ENCODE measurements at regions not wholly inside any gene's neighbourhood (a gene's known extent, or its start where the extent isn't known, plus 50 kb on each side); places are given as distances from the start of the nearest gene placed in this dataset.

DNA sequence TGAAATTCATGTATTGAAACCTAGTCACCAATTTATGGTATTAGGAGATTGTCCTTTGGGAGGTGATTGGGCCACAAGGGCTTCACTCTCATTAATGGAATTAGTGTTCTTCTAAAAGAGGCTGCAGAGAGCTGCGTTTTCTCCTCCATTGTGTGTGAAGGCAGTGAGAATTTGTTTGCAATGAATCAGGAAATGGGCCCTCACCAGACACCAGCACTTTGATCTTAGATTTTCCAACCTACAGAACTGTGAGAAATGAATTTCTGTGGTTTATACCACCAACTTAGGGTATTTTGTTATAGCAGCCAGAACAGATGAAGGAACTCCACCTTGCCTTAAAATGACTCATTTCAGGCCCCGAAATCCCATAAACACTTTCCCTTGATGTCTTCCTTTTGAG is 544.2 kb downstream of the RWDD3 start:
- in situ Hi-C loops (cut with HindIII; ENCODE audit: extremely low pct_ligation_motif_present, low pct_unique_long_range_greater_than_20kb) (no loop called here), intact Hi-C loops (cut with micrococcal nuclease; ENCODE audit: unreplicated experiment) (no loop called here)
- 0% methylated on average over 2 of the region's 2 CpGs for WGBS (ENCODE audit: low lambda C conversion rate)
- no peaks in the 10 kb centered on the region for H3K79me2 ChIP-seq (ENCODE audit: insufficient read depth, low read length)
- ATAC-seq = no peak
- H3K4me1 ChIP-seq (ENCODE audit: insufficient read depth, low read length) = no peaks in the 10 kb centered on the region
- no TSS peak for BruUV-seq (replicated peaks)
- H4K20me1 ChIP-seq (ENCODE audit: insufficient read depth, low read length) = no peaks in the 10 kb centered on the region
- no peak overlapping the region for H3K4me3 ChIP-seq (replicated peaks in 1 of 3; ENCODE audit: insufficient read depth in 1 of 3, low read depth in 2 of 3, low read length in 3 of 3)
- no peaks in the 10 kb centered on the region for H3K27me3 ChIP-seq (ENCODE audit: control insufficient read depth in 1 of 2, insufficient read depth in 2 of 2, low read length in 2 of 2)
- H3K9ac ChIP-seq (ENCODE audit: insufficient read depth, low read depth, low read length) = no peak overlapping the region
- no peak overlapping the region for H3K27ac ChIP-seq (ENCODE audit: extremely low read length, insufficient read depth, low read length)
- FAIRE-seq = no peak
- no peaks in the 10 kb centered on the region for H3K36me3 ChIP-seq (replicated peaks in 1 of 2; ENCODE audit: control insufficient read depth in 1 of 2, insufficient read depth in 2 of 2, low read length in 2 of 2)
- H3K9me3 ChIP-seq (ENCODE audit: low read length) = no peaks in the 10 kb centered on the region
- TF ChIP-seq ZFP62 (CRISPR knock-in tag; IDR thresholded peaks at IDR 0.05) (no peak), NR2F2 (IDR thresholded peaks at IDR 0.05; ENCODE audit: borderline replicate concordance, low read depth) (no peak), ZNF597 (CRISPR knock-in tag; IDR thresholded peaks at IDR 0.05) (no peak), PHF21A (CRISPR knock-in tag; IDR thresholded peaks at IDR 0.05) (no peak), PHF20 (CRISPR knock-in tag; IDR thresholded peaks at IDR 0.05) (no peak)
- TF ChIP-seq, protein P1, sequence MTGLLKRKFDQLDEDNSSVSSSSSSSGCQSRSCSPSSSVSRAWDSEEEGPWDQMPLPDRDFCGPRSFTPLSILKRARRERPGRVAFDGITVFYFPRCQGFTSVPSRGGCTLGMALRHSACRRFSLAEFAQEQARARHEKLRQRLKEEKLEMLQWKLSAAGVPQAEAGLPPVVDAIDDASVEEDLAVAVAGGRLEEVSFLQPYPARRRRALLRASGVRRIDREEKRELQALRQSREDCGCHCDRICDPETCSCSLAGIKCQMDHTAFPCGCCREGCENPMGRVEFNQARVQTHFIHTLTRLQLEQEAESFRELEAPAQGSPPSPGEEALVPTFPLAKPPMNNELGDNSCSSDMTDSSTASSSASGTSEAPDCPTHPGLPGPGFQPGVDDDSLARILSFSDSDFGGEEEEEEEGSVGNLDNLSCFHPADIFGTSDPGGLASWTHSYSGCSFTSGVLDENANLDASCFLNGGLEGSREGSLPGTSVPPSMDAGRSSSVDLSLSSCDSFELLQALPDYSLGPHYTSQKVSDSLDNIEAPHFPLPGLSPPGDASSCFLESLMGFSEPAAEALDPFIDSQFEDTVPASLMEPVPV (CRISPR knock-in tag; IDR thresholded peaks at IDR 0.05) = no peak
- TF ChIP-seq, protein P2, sequence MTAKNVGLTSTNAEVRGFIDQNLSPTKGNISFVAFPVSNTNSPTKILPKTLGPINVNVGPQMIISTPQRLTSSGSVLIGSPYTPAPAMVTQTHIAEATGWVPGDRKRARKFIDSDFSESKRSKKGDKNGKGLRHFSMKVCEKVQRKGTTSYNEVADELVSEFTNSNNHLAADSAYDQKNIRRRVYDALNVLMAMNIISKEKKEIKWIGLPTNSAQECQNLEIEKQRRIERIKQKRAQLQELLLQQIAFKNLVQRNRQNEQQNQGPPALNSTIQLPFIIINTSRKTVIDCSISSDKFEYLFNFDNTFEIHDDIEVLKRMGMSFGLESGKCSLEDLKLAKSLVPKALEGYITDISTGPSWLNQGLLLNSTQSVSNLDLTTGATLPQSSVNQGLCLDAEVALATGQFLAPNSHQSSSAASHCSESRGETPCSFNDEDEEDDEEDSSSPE (CRISPR knock-in tag; IDR thresholded peaks at IDR 0.05) = no peak
- TF ChIP-seq, protein P3, sequence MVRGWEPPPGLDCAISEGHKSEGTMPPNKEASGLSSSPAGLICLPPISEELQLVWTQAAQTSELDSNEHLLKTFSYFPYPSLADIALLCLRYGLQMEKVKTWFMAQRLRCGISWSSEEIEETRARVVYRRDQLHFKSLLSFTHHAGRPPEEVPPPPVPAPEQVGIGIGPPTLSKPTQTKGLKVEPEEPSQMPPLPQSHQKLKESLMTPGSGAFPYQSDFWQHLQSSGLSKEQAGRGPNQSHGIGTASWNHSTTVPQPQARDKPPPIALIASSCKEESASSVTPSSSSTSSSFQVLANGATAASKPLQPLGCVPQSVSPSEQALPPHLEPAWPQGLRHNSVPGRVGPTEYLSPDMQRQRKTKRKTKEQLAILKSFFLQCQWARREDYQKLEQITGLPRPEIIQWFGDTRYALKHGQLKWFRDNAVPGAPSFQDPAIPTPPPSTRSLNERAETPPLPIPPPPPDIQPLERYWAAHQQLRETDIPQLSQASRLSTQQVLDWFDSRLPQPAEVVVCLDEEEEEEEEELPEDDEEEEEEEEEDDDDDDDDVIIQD (CRISPR knock-in tag; IDR thresholded peaks at IDR 0.05; ENCODE audit: low read depth) = no peak
- TF ChIP-seq, protein P4, sequence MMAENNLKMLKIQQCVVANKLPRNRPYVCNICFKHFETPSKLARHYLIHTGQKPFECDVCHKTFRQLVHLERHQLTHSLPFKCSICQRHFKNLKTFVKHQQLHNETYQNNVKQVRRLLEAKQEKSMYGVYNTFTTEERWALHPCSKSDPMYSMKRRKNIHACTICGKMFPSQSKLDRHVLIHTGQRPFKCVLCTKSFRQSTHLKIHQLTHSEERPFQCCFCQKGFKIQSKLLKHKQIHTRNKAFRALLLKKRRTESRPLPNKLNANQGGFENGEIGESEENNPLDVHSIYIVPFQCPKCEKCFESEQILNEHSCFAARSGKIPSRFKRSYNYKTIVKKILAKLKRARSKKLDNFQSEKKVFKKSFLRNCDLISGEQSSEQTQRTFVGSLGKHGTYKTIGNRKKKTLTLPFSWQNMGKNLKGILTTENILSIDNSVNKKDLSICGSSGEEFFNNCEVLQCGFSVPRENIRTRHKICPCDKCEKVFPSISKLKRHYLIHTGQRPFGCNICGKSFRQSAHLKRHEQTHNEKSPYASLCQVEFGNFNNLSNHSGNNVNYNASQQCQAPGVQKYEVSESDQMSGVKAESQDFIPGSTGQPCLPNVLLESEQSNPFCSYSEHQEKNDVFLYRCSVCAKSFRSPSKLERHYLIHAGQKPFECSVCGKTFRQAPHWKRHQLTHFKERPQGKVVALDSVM (CRISPR knock-in tag; IDR thresholded peaks at IDR 0.05) = no peak
- no peak overlapping the region for H2AFZ ChIP-seq (ENCODE audit: low read length)
- POLR2A ChIA-PET = no interaction called here
- DNase-seq (ENCODE audit: low spot score) = no peak
- no peak overlapping the region for H3K4me2 ChIP-seq (ENCODE audit: low read depth, low read length)
- CTCF ChIA-PET (ENCODE audit: low intra/inter-chr PET ratio, low total read pairs) = no interaction called here
